ENCODE measurements at regions not wholly inside any gene's neighbourhood (a gene's known extent, or its start where the extent isn't known, plus 50 kb on each side); places are given as distances from the start of the nearest gene placed in this dataset.
"Not testable (repeated sequence)": the region's sequence is repeated elsewhere in the genome, so short reads cannot be mapped to it uniquely, and the experiment has no call there.

DNA sequence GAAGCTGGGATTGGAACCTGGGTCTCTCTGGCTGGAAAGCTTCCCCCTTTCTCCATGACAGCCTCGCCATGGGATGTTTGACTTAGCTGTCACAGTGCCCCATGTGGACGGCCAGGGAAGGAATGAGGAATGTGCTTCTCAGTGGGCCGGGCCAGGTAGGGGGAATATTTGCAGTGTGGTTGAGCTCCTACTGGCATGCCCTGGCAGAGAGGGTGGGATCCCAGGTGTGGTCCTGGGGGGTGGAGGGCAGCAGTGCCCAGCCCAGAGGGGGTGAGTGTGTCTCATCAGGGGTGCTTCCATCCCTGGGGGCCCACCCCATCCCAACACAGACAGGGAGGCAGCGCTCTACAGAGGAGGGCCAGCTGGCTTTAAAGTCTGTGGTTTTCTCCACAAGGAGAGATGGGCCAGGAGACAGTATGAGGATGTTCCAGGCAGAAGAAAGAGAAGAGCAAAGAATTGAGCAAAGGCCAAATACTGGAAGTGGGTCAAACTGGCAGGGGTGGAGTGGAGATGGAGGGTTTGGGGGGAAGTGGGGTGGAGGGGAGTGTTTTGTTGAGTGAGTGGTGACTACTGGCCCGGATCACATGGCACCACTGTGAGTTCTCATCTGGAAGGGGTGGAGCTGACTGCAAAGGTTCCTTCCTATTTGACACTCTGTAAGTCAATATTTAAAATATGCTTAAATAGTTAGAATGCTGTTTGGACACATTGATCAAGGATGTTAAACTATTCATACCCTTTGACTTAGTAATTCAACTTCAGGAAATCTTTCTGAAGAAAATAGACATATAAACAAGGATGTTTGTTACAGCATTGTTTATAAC is 94.0 kb downstream of the MYCN start:
- no peak for DNase-seq (ENCODE audit: low spot score)

DNA sequence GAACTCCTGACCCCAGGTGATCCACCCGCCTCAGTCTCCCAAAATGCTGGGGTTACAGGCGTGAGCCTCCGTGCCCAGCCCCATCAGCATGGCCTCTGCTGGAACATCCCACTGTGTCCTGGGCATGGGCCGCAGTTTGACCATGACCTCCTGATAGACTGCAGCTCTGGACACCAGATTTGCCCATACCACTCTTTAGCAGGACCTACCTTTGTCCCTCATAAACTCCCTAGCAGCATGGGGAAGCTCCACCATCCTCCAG is 92.6 kb downstream of the MYCN start:
- no peak for DNase-seq (ENCODE audit: low spot score)

DNA sequence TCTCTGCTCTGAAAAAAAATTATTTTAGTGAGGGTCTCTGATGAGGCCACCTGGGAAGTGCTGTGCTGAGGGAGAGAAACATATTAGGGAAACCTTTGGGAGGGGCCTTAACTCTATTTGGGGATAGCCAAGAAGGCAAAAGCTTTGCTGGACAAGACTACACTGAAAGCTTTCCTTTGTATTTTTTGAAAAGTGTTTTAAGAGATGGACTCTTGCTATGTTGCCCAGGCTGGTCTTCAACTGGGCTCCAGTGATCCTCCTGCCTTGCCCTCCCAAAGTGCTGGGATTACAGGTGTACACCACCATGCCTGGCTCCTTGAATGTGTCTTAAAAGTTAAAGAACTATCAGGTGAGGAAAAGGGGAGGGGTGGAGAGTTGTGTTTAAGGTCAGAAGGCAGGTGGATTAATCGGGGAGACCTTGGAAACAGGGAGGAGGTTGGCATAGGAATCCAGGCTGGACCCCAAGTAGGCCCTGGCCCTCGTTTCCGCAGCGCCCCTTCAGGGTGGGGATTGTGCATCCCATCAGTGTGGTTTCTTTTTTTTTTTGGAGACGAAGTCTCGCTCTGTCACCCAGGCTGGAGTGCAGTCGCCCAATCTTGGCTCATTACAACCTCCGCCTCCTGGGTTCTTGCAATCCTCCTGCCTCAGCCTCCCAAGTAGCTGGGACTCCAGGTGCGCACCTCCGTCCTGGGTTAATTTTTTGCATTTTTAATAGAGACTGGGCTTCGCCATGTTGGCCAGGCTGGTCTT is 92.1 kb downstream of the MYCN start:
- no peak for DNase-seq (ENCODE audit: low spot score)

DNA sequence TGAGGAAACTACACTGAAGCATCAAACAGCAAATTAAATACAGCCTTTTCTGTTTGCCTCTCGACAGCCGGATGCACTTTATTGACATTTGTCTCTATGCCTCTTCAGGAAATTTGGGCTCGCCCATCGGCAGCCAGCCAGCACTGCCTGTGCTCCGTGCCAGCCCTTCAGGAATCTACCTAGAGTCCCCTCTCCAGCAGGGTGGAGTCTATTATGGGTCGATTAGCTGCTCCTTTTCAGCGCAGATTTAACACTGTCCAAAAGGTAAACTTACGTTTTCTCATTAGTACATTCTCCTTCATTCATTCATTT is 91.5 kb downstream of the MYCN start:
- DNase-seq (ENCODE audit: low spot score): no peak

DNA sequence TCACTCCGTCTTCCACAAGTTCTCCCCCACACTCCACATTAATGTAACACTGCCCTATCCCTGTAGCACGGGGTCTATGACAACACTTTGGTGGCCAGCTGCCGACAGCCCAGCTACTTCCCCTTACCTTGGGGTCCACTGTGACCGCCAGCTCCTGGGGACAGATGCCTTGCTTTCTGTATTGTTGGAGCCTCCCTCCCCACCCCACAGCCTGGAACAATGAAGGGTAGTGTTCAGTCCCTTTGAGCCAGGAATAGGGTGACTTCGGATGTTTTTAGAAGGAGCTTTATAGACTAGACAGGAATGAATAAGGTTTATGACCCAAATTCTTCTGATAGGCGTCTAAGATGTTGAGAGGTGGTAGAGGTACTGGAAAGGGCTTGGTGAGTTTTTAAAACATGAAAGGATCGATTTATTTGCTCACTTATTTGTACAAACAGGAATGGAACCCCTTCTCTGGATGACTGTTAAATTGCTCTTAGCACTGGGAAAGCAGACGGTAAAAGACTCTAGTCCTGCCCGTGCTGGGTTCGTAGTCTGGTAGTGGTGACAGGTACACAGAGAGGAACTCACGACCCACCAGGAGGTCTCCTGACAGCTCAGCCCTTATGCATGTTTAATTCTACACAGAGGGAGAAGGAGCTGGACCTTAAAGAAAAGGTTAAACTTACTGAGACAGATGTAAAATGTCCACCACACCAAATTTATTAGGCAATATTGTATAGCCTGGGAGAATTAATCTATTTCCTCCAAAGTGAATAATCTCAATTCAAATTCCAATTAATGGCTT is 90.9 kb downstream of the MYCN start:
- DNase-seq (ENCODE audit: low spot score): no peak

DNA sequence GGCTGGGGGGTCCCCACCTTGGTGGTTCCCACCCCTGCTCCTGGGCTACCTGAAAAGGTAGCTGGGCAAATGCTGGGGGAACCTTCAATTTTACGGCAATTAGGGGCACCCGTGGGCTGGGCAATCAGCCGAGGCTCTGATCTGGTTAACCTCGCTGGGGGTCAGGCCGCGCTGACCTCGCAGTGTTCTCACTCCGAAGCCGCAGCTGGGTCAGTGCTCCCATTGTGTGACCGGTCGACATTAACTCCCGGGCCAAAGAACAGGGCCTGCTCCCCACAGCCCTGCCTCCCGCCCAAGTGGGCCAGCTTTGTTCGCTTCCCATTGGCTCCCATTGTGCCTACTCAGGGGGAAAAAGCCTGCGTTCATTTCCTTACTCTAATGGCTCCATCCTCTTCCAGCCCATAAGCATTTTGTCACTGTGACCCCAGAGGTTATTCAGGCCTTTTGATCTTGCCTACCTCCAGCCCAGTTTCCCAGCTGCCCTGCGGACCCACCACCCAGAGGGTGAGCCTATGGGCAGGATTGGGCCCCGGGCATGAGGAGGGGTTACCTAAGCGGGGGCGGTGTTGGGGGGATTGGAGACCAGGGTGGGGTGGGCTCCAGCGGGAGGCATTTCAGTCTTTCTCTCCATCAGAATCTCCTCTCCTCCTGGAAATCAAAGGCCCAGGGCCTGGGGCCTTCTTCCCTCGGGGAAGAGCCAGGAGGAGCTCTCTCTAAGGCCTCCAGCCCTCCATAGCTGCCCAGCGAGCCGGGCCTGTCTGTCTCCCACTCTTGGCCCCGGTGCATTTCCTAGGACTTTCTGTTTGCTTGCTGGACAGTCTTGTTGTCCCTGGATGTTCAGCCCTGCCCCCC is 90.1 kb downstream of the MYCN start:
- no peak for DNase-seq (ENCODE audit: low spot score)

DNA sequence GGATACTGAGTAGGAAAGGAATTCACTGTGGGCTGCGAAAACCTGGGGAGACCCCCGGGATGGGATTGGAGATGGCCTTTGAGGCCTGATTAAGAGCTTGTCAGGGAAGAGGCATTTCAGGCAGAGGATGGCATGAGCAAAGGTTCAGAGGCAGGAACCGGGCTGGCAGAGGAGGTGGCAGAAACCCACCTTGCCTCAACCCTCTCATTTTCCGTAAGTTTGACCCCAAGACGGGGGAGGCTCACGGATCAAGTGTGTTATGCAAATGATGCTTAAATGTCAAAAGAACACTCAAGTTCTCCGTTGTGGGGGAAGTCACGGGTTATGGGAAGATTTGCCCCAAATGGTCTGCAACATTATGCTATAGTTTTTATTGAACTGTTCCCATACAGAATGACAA is 88.3 kb downstream of the MYCN start:
- DNase-seq (ENCODE audit: low spot score): no peak

DNA sequence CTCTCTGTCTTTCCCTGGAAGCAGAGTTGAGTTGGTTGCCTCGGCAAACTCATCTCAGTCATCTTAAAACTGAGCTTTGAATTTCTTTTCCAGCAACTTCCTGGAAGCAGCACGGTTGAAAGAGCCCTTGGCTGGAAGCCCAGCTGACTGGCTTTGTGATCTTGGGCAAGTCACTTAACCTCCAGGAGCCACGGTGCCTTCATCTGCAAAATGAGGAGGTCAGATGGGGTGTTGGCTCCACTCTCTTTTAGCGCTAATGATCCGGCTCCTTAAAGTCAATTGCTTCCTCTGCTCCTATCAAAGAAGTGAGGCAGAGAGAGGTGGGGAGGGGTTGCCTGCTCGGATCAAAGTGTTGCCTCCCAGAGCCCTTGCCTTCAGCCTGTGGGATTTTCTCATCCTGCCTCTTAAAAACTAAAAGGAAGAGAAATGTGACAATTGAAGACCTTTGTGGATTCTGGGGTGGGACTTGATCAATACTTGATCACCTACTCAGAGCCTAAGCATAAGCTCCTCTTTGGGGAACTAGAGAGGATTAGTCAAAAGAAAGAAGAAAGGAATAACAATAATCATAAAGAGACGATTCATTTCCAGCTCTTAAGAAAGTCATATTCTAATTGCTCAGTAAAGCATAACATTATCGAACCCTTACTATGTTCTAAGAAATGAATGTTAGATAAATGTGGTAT is 86.6 kb downstream of the MYCN start:
- no peak for DNase-seq (ENCODE audit: low spot score)

DNA sequence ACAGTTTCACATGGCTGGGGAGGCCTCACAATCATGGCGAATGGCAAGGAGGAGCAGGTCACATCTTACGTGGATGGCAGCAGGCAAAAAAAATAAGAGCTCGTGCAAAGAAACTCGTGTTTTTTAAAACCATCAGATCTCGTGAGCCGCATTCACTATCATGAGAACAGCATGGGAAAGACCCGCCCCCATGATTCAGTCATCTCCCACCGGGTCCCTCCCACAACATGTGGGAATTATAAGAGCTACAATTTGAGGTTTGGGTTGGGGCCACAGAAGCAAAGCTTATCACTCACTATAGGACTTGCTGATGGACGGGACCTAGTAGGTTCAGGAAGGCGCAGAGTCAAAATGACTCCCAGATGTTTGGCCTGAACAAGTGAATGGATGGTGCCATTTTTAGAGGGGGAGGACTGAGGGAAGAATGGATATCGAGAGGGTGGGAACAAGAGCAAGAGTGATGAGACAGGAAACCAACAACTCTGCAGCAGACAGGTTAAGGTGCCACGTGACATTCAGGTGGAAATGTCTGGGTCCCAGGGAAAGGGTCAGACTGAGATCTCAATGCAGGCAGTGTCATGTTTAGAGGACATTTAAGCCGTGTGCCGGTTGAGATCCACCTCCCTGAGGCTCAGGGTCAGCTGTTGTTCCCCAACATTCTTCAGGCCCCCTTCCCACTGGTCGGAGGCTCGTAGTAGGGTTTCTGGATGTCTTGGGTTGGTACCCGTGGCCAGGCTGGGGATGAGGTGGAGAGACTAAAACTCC is 85.7 kb downstream of the MYCN start:
- no peak for DNase-seq (ENCODE audit: low spot score)

DNA sequence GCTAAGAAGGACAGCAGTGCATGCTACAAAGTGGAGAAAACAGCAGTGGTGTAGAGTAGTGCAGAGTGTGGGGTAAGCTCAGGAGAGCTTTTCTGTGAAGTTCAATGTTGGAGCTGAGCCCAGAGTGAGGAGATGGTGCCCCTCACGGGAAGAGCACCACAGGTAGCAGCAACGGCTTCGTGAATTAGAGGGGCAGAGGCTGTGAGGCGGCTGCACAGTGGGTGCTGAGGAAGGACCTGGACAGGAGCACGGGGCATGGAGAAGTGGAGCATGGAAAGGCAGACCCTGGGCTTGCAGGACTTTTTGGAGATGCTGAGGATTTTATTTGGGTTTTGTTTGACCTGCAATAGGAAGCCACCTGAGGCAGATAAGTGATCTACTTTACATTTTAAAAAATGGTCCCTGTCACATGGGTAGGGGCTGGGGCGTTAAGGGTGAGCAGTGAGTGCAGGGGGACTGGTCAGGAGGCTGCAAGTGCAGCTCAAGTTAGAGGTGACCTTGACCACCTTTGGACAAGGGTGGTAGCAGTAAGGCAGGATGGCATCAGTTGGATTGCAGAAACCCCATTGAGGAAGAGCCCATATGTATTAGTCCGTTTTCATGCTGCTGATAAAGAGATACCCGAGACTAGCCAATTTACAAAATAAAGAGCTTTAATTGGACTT is 85.0 kb downstream of the MYCN start:
- DNase-seq (ENCODE audit: low spot score): no peak

DNA sequence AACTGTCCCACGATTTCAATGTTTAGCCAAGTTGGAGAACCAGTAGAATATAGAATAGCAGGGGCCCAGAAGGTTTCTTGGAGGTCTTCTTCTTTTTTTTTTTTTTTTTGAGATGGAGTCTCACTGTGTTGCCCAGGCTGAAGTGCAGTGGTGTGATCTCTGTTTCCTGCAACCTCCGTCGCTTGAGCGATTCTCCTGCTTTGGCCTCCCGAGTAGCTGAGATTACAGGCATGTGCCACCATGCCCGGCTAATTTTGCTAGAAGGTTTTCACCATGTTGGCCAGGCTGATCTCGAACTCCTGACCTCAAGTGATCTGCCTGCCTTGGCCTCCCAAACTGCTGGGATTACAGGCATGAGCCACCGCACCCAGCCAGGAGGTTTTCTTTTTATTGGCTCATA is 84.3 kb downstream of the MYCN start:
- DNase-seq (ENCODE audit: low spot score): not testable (repeated sequence)

DNA sequence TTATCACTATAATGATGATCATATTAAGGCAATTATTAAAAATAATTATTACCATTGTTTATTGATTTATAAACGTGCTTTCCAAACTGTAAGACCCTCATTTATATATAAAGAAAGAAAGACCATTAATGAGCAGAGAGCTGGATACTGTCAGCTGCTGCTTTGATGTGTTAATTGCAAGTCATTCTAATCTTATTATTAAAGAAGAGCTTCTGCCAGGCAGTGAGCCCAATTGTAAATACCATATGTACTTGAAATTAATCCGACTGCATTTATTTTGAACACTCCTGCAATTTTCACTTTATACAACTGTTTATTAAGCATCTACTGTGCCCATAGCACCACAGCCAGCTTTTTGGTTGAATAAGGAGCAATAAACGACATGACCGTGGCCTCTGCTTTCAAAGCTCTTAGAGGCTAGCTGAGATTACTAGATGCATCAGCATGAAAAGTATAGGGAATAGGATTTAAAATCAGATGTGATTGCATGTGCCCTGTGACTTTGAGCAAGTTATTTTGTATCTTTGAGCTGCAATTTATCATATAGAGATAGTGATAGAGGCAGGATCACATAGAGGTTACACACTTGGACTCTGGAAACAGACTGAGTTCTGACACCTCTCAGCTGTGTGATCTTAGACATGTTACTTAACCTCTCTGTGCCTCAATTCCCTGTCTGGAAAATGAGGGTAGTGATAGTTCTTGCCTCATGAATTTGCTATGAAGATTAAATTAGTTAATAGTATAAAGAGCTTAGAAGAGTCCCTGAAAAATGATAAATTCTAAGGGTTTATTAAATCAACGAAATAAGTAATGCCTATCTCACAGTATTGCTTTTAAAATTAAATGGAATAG is 83.4 kb downstream of the MYCN start:
- DNase-seq (ENCODE audit: low spot score): no peak

DNA sequence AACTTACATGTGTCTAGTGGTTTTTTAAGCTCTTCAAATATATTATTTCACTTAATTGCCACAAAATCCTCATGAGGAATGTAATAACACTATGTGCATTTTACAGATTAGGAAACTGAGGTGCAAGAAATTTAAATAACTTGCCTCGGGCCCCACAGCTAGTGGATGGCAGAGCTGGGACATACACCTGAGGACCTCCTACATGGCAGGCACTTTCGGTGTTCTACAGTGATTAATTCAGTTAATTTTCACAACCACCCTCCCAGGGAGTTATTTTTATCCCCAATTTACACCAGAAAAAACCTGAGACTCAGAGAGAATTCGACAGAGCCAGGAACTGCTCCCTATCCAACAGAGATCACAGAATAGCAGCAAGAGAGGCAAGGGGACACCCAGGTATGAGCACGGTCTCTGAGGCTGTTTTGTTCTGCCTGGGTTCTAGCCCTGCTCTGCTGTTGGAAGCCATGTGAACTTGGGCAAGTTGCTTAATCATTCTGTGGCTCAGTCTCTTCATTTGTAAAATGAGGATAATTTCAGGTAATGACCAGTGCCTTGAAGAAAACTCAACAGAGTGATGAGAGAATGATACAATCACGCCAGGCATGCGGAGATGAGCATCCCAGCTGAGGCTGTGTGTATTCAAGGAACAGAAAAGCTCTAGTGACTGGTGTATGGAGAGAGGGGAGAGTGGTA is 82.3 kb downstream of the MYCN start:
- DNase-seq (ENCODE audit: low spot score): no peak

DNA sequence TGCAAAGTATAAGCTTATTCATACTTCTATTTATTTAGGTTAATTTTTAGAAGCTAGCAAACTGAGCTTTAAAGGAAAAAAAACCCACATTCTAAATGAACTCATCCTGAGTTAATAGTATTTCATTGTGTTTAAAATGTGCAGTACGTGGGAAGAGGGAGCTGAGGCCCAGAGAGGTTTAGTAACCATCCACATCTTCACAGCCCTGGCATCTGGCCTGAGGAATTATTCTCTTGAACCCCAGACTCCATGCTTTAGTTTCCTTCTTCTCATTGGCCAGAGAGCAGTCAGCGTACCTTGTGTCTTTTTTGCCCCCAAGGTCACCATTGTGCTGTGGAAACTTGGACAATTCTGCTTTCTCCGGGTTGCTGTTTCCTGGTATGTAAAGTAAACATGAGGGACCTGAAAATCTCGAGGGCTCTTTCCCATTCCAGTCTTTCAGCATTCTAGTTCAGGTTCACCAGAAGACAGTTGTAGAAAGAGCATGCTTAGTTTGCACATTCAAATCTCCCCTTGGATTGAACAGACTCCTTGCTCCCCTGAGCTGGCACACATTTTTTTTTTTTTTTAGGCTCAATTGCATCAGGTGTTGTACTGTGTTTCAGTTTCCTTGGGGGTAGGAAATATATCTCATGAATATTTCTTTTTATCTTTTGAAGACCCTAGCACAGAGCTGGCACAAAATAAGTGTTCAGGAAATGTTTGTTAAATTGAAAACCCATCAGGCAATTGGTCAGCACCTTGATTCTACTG is 81.4 kb downstream of the MYCN start:
- no peak for DNase-seq (ENCODE audit: low spot score)

DNA sequence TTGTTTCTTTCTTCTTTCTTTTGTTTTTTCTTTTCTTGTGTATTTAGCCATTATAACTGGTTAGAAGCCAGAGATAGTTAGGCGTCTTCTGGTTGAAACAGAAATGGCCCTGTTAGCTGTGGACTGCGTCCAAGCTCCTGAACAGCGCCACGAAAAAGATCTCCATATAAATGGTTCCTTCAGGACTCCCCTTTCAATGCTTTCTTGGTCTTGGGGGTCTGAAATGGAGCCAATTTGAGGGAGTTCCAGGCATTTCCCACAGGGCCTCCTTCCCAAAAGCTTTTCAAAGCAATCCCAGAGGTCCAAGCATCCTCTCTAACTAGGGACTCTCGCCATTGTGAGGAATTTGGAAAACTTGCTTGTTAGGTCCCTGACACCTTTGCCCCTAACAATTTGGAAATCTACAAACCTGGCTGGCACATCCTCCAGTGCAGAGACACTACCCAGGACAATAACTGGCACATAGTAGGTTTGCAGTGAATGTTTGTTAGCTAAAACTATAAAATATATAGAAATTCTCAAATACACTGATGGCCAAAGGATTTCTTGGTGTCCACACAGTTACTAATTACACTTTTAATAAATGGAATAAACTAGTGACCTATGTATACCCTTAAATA is 80.1 kb downstream of the MYCN start:
- no peak for DNase-seq (ENCODE audit: low spot score)

DNA sequence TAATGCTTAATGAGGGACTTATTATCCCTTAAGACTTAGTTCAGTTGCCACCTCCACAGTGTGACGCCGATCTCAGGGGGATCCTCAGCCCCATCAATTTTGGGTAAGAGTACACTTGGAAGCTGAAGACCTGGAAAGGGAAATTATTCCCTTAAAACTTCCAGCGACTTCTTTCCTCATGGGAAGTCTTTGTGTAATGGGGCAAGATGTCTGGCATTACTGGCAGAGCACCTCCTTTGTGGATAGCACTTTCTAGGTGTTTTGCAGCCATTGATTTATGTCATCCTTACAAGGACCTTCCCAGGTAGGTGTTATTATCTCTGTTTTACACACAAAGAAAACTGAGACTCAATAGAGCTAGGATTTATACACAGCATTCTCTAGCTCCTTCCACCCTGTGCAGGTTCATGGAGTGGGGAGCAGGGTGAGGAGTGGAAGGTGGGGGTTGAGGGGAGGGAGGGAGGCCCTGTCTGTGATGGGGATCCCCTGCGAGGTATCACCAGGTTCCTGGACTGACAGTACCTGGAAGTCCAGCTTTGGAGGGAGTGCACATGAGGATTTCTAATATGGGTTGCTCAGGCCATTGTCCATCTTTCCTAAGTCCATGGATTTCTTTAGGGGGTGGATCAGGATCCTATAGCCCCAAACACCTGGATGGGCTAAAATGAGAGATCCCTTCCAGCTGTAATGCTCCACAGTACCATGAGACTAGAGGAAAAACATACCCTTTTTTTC is 79.4 kb downstream of the MYCN start:
- DNase-seq (ENCODE audit: low spot score): no peak

DNA sequence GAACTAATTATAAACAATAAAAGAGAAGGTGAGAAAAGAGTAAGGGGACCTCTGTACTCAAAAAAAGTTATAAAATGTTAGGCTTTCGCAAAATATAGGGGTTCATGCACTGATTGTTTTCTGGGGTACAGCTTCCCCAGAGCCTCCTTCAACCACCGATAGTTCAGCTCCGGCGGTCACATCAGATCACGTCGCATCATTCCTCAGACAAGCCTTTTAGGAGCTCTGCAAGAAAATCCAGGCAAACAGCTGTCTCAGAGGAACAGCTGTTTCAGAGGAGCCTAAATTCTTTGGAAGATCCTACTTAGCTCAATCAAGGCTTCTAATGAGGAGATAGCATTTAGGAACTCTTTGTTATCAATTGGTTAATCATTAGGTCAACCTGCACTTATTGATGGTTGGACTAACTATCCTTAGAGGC is 78.7 kb downstream of the MYCN start:
- no peak for DNase-seq (ENCODE audit: low spot score)
